PFSK-1 (cell line): ENCODE measurements at regions not wholly inside any gene's neighbourhood (a gene's known extent, or its start where the extent isn't known, plus 50 kb on each side); places are given as distances from the start of the nearest gene placed in this dataset.

ENCODE experiments used
- FOXP2 ChIP-seq: optimal IDR thresholded peaks from 2 replicates; pipeline ENCODE3; 2011; ENCODE audit warnings: borderline replicate concordance, control low read depth, inconsistent platforms; ENCODE audit not compliant: insufficient read depth; ENCODE audit errors: extremely low read length, extremely low read depth
- POLR2AphosphoS5 ChIP-seq: IDR thresholded peaks from 2 replicates; pipeline ENCODE4 v1.6.1; 2012; ENCODE audit warnings: low read depth, mild to moderate bottlenecking, control low read depth, low read length, moderate library complexity
- REST ChIP-seq, 2 experiments: IDR thresholded peaks; 2 replicates each; pipeline versions ENCODE4 v1.6.1 to v1.8.0; 2011 to 2012; ENCODE audit warnings: low read depth in 2 of 2, low read length in 2 of 2, control low read depth in 1 of 2, inconsistent platforms in 1 of 2, mild to moderate bottlenecking in 1 of 2, moderate library complexity in 1 of 2; ENCODE audit not compliant: insufficient read depth in 1 of 2
- SIN3A ChIP-seq: IDR thresholded peaks from 2 replicates; pipeline ENCODE4 v1.6.1; 2012; ENCODE audit warnings: mild to moderate bottlenecking, low read length, moderate library complexity, borderline replicate concordance; ENCODE audit not compliant: insufficient read depth
- TAF1 ChIP-seq: IDR thresholded peaks from 2 replicates; pipeline ENCODE4 v1.6.1; 2012; ENCODE audit warnings: low read length, control low read depth, borderline replicate concordance; ENCODE audit not compliant: insufficient read depth

- TF ChIP-seq TAF1 (no peak), FOXP2 (no peak), REST (IDR thresholded peaks at IDR 0.05; ENCODE audit: insufficient read depth in 1 of 2, low read depth in 2 of 2, low read length in 2 of 2) (no peak), SIN3A (no peak), POLR2AphosphoS5 (no peak)
Measured at GRCh38 chr13:108156749-108157148, 58.6 kb downstream of the LIG4 start.

GRCh38 chr13:108155185-108156106 lies 59.9 kb downstream of the LIG4 start:
- TF ChIP-seq REST (IDR thresholded peaks at IDR 0.05; ENCODE audit: insufficient read depth in 1 of 2, low read depth in 2 of 2, low read length in 2 of 2) (no peak), FOXP2 (no peak), SIN3A (no peak), TAF1 (no peak)

DNA sequence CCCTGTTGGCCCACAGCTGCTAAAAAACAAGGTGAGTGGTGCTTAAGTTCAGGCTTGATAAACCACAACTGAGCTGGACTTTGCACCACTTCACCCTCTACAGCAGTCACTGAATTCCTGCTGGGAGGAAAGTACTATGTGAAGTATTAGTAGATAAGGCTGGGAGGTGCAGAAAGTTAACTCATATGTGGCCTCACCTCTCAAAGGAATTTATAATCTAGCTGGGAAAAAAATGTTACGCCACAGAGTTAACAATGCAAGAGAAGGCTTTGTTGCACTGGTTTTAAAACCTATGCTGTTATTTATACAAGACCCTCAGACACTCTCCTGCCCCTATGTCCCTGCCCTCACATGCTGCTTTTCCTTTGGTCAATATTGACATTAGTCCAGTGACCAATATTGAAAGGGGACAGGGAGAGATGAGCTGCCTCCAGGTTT lies 60.9 kb downstream of the LIG4 start:
- TF ChIP-seq SIN3A (no peak), REST (IDR thresholded peaks at IDR 0.05; ENCODE audit: insufficient read depth in 1 of 2, low read depth in 2 of 2, low read length in 2 of 2) (no peak), FOXP2 (no peak), TAF1 (no peak), POLR2AphosphoS5 (no peak)

DNA sequence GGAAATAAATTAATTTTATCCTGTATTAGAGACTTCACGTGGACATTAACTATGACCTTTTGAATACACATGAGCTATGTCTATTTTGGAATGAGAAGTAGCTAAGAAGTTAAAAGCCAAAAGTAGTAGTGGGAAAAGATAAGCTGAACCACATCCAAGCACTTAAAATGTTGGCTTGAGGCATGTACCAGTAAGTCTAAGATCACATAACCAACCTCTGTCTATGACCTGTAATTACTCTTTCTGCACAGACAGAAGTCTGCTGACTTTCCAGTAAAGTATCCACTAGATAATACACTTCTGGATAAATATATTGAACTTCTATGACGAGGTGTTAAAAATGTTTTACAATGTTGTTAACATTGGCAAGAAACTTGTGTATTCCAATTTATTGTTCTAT lies 68.7 kb downstream of the LIG4 start:
- TF ChIP-seq POLR2AphosphoS5 (no peak), FOXP2 (no peak), TAF1 (no peak), REST (IDR thresholded peaks at IDR 0.05; ENCODE audit: insufficient read depth in 1 of 2, low read depth in 2 of 2, low read length in 2 of 2) (no peak), SIN3A (no peak)
